HG03565 (cell line): ENCODE measurements at regions not wholly inside any gene's neighbourhood (a gene's known extent, or its start where the extent isn't known, plus 50 kb on each side); places are given as distances from the start of the nearest gene placed in this dataset.
"Not testable (repeated sequence)": the region's sequence is repeated elsewhere in the genome, so short reads cannot be mapped to it uniquely, and the experiment has no call there.

Source experiments
- ATAC-seq: cut with Tn5 transposase; IDR thresholded peaks from one replicate; pipeline ENCODE4 v1.9.1; 2021; ENCODE audit warnings: mild to moderate bottlenecking, moderate library complexity; ENCODE audit not compliant: unreplicated experiment

DNA sequence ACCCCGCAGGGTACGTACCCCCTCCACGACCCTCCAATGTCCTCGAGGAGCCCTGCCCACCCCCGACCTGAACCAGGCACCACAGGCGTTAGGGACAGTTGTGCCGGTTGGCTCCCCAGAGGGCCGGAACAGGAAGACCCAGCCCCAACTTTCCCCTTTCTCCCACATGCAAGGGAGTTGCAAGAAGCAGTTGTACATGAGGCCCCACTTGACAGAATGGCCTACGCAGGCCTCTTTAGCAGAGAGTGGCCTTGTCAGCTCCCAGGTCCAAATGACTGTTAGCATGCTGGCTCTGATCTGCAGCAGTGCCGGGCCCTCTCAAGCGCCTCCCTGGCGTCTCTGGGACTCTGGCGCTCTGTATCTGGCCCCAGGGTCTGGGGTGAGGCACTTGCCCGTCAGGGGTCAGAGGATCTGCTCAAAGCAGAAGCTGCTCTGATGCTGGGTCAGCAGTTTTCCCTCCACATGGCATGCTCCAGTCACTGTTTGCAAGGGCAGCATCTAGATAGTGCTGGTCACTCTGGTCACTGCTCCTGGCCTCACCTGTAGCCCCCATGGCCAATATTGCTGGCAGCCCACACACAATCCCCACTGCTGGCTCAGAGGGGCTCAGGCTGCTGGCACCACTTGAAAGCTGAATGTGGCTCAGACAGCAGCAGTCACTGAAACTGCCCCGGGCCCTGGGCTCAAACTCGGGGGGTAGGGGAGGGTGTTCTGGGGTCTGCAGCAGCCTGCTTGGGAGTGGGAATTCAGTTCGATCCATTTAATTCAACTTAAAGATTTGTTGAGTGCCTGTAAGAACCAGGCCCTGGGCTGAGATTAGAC is 254.5 kb downstream of the FAM43A start:
- no peak for ATAC-seq

DNA sequence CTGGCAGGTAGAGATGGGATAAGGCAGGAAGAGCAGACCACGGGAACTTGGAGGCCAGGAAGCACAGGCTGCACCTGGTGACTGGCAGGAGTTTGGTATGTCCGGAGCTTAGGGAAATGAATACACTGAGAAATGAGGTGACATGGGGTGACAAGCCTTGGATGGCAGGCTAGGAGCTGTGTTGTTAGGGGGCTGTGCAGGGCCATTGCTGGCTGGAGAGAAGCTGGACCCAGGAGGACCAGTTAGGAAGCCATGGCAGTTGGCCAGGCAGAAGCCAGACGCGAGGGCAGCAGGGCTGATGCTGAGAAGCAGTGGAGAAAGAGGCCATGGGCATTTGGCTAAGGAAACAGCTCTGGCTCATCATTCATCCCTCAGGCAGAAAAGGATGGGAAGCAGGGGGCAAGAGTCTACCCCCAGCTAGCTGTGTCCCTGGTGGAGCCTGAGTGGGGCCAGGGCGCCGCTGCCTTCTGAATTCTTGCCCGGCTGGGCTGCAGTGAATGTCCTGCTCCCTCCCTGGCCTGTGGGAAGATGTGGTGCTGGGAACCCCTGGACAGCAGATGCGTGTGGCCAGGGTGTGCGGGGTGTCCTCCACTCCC is 255.8 kb downstream of the FAM43A start:
- ATAC-seq = no peak

DNA sequence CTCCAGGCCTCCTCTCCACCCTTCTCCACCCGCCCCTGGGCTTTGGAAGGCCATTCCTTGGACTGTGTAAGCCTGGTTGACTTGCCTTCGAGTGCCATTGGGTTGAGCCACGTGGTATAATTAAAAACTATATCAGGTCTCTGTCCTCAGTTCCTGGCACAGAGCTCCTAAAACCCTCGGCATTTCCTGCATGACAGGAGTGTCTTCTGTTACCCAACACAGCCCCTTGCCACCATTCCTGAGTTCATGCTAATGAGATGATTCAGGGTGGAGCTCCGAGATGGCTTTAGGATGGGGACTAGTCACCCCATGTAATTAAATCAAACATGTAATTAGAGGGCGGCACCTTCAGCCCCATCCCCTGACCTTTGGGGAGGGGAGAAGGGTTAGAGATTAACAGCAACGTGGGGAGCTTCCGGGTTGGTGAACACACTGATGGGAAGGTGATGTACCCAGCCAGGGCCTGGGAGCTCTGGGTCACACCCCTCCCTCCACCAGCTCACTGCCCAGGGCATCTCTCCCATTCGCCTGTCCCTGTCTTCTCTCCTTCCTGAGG is 256.4 kb downstream of the FAM43A start:
- ATAC-seq = no peak

DNA sequence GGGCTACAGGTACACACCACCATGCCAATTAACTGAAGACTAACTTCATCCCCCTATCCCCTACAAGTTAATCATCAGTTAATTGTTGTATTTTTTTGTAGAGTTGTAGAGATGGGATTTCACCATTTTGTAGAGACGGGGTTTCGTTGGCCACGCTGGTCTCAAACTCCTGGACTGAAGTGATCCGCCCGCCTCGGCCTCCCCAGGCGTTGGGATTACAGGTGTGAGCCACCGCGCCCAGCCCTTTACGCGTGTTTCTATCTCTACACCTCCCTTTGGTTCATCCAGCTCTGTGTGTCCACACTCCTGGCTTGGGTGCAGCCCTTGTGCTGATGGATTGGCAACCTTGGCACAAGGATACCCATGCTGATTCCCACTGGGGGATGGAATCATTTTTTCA is 258.8 kb downstream of the FAM43A start:
- no peak for ATAC-seq

DNA sequence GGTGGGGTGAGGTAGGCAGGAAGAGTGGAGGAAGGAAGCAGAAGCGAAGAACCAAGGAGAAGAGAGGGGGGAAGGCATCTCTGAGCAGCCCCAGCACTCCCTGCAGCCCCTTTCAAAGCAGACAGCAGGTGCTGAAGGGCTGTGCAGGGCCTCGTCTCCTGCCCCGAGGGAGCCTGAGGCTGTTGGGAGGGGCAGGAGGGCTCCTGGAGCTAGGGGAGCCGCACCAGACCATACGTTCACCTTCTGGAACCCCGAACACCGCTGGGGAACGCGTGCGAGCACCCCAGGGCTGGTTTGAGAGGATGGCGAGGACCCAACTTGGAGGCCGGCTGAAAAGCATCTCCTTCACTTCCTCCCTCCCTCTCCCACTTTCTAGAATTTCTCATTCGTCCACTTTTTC is 259.8 kb downstream of the FAM43A start:
- no peak for ATAC-seq

DNA sequence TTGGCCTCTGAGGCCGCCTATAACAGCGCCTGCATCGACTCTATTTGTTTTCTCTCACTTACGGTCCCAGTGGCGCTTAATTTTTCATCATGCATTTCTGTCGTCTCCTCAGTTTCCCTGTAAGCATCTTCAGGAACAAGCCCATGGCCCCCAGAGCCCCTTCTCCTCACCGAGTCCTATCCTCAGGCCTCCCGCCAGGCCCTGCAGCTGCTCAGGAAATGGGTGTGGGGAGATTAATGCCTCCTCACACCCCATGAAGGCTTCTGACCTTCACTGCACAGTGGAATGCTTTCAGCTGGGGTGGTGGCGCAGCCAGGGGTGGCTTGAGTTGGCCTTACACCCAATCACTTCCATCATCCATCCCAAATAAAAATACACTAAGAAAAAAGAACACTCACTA is 260.4 kb downstream of the FAM43A start:
- ATAC-seq = no peak

DNA sequence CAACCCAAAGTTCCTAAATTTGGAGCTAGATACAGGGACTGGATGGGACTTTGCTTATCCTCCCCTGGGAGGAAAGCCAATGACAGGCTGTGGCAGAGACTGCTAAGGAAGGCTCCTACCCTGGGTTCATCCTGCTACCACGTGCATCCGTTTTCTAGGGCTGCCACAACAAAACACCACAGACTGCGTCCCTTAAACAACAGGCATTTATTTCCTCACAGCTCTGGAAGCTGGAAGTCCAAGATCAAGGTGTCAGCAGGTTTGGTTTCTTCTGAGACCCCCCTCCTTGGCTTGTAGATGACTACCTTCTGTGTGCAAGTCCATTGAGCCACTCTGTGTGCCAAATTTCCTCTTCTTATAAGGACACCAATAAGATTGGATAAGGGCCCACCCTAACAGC is 263.9 kb downstream of the FAM43A start:
- ATAC-seq = no peak

DNA sequence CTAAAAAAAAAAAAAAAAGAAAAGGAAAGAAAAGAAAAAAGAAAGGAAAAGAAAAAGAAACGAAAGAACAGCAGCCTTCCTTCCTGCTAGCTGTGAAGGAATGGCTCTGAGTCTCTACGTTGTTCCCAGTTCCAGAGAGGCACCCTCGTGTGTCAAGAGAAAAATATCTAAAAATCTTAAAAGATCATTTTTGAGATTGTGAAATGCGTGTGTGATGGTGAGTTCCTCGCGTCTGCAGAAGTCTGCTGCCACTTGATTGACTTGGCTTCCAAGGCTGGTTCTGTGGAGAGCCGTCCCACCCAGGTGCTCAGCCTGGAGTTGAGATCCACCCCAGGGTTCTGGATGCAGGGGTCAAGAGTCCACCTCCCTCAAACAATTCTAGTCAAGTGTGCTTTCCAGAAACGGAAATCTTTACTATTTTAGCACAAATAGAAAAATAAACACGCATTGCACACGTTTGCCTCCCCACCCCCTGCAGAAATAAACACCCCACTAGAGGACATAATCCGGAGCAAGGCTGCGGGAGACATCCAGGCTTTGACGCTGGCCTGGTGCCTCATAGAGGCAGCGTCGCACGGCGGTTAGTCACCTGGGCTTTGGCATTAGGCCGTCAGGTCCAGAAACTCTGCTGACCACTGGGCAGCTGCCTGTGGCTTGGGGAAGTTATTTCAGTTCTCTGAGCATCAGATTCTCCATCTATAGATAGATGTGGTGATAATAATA is 265.4 kb downstream of the FAM43A start:
- ATAC-seq = no peak

DNA sequence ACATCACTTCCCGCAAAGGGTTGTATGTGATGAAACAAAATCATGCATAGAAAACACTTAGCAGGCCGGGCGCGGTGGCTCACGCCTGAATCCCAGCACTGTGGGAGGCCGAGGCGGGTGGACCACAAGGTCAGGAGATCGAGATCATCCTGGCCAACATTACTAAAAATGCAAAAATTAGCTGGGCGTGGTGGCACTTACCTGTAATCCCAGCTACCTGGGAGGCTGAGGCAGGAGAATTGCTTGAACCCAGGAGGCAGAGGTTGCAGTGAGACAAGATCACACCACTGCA is 265.9 kb downstream of the FAM43A start:
- not testable (repeated sequence) for ATAC-seq

DNA sequence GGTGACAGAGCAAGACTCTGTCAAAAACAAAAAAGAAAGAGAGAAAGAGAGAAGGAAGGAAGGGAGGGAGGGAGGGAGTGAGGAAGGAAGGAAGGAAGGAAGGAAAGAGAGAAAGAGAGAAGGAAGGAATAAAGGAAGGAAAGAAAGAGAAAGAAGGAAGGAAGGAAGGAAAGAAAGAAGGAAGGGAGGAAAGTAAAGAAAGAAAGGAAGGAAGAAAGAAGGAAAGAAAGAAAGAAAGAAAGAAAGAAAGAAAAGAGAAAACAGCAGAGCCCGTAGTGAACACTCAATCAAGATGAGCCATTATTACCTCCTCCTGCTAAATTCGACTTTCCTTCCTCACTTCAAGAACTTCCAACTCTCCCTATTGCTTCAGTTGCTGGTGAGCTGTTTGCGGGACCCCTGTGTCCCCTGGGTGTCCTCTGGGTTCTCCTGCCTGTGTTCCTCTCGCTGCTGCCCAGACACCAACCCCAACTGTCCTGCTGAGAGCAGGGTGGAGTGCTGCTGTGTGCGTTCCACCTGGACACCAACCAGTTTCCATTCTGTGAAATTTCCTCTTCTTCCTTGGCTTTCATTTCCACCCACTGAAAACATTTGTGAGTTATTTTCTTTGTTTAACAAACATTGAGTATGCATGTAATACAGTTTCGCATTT is 266.4 kb downstream of the FAM43A start:
- no peak for ATAC-seq

DNA sequence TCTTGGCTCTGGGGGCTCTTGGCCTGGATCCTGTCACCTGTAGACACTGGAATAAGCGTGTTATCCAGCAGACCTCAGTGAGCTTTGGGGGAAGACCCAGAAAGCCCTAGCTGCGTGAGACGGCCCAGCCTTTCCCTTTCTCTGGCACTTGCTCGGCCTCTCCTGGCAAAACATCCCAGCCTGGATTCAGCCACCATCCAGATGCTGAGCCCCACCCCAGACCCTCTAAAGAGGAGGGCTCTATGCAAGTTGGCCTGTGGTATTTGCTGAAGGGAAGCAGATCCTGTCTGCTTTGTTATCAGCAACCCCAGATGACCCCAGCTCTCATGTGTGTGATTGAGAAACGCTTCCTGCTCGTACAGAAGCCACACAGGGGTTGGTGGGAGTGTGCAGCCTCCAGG is 267.2 kb downstream of the FAM43A start:
- no peak for ATAC-seq

DNA sequence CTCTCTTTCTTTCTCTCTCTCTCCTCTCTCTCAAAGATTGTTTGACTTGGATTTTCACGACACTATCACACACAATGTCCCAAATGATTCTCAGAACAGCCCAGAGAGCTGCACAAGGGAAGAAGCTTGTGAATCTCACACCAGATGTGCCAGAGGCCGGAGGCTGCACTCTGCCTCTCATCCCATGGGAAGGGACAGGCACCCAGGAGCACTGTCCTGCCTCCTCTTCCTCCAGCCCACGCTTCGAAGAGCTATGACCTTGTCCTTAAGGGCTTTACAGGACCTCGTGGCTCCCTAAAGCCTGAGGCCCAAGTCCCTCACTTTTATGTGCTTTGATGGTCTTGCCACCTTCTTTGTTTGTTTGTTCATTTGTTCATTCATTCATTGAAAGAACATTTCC is 267.6 kb downstream of the FAM43A start:
- no peak for ATAC-seq

DNA sequence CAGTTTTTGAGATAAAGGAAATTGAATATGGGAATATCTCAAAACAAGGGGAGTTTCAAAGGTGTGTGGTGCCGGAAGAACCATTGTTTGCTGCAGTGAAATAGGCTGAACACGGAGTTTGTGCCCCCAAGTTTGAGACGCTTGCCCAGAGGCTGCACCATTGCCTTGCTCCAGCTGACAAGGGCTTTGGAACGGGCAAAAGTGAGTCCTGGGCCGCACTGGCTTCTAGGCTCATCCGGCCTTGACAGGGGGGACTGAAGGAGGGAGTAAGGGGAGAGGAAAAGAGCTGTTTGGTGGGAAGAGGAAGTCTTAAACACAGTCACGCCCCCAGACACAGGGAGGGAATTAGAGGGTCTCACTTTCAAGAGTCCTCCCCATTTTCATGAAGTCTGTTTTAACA is 269.9 kb downstream of the FAM43A start:
- no peak for ATAC-seq

DNA sequence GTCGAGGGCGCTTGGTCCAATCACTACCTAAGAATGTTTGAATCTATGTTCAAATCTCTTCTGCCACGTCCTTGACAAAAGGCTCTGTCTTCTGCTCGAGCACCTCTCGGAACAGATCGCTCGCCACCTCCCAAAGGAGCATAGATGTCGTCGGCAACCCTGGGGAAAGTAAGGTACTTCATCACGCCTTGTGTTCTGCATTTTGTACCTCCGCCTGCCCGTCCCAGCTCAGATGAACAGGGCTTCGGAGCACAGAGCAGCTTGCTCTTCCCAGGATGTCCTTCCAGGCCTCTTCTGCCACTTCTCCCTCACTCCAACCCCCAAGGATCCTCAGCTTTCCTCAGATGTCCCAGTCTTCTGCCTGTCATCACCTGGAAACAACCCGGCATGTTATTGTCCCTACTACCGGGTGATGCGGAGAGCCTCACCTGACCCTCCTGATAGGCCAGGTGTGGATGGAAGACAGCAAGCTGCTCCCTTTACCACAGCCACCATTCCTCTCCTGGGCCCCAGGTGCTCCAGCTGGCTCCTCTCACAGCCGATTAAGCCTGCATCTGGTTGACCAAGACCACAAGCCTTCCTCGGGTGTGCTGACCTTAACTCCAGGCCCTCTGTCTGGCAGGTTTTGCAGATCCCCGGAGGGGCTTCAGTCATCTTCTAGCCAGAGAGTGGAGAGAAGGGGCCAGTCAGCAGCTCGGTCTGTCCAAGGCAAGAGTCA is 270.5 kb downstream of the FAM43A start:
- ATAC-seq = no peak

DNA sequence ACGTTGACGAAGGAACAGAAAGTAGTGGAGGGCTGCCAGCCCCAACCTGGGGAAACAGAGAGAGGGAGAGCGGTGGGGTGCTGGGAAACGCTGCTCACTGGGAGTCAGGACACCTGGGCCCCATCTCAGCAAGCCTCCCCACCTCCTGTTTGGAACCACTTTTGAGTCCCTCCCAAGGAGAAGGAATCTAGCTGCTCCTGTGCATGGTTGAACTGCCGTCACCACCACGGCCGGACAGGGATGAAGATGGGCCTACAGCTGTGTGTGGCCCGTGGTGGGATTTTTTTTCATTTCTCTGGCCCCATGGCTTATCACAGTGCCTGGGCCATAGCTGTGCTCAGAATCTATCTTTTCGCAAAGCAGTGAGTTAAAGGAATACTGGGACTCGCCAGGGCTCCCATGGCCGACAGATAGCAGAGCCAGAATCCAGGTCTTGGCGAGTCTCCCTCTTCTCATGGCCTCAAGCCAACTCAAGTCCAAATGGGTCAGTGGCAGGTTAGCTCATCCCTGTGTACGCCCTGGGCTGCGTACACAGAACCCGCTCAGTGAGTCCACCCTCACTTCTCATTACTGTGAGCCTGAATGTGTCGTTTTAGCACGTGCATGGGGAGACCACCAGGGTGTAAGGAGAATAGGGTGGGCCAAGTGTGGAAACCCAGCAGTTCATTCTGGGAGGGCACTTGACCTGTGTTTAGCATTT is 271.2 kb downstream of the FAM43A start:
- ATAC-seq = no peak

DNA sequence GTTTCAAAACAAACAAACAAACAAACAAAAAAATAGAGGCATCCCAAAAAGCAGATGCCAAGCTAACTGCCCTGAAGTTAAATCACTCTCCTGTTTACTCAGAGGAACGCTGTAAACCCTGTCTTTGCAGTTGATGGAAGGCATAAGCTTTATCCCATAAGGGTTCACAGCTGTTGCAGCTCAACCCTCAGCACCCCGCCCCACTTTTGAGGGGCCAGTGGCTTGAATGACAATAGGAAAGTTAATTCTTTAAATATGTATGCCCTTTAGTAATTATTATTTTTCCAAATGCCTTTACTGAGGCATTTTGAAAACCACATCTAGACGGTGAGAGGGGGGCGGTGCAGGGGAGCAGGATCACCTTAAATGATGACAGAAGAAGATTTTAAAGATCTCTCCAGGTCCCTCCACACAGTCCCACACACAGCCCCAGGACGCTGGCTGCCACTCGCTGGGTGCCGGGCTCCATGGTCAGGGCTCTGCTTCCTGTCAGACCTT is 272.1 kb downstream of the FAM43A start:
- no peak for ATAC-seq

DNA sequence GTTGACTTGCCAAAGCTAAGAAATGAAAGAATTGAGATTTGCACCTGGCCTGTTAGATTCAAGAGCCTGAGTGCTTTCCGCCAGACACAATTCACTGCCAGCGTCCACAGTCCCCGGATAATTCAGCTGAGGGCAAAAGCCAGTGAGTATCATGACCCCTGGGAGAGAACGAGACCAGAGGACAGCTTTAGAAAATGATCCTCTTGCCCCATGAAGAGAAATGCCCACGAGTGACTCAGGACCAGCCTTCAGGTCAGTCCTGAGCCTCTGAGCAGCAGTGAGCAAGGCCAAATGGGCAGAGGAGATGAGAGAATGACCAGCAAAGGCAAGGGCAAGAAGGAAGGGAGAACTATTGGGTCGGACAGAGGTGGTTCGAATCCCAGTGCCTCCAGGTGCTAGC is 273.5 kb downstream of the FAM43A start:
- ATAC-seq = no peak

DNA sequence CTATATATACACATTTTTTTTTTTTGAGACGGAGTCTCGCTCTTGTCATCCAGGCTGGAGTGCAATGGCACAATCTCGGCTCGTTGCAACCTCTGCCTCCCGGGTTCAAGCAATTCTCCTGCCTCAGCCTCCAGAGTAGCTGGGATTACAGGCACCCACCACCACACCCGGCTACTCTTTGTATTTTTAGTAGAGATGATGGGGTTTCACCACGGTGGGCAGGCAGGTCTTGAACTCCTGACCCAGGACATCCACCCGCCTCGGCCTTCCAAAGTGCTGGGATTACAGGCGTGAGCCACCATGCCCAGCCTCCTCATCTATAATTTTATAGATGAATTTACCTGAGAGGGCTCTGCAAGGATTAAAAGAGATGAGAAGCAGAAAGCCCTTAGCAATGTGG is 274.0 kb downstream of the FAM43A start:
- not testable (repeated sequence) for ATAC-seq

DNA sequence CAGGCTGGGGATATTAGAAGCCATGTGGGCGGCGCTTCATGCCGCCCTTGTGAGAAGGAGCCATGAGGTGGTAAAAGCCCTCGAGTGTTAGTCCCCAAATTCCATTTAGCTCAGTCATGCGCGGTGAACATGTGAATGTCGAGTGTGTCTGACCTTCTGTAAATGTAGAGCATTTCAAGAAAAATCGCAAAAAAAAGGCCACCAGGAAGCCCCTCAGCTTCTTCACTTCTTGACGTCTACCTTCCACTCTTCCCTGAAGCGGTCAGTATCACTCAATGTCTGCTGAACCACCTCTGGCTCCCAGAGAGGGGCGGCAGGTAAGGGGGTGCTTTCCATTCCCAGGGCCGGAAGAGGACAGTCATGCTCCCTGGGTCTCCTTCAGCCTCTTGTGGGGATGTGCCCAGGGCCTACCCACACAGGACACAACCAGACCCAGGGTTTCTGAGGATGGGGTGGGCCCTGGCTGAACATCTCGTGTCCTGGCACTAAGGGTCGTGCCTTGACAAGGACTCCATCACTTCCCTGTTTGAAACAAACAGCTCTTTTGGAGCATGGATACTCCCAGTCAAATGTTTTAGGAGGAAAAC is 274.9 kb downstream of the FAM43A start:
- no peak for ATAC-seq

DNA sequence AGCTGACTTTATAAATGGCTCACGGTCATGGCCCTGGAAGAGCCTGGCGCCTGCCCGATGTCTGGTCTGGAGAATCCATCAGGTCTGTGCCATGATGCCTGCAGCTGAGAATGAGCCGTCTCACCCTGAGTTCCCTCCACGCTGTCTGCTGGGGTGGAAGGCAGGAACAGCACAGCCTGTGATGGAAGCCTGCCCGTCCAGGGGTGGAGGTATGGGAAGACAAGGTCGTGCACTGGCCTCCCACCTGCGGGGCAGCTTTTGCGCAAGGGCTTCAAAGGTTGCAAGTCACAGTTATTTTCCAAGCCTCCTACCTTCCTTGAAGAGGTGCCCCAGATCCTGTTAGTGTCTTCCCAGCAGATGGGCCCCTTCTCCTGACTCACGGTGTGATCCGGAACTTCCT is 275.5 kb downstream of the FAM43A start:
- ATAC-seq = no peak
